SK-N-SH (cell line): ENCODE measurements at regions not wholly inside any gene's neighbourhood (a gene's known extent, or its start where the extent isn't known, plus 50 kb on each side); places are given as distances from the start of the nearest gene placed in this dataset.

Source experiments
- CTCF ChIP-seq: fragments of 200-600 bp; sonication (generic); IDR thresholded peaks from 2 replicates; pipeline ENCODE4 v1.6.1; 2017; ENCODE audit warnings: antibody characterized with exemption, mild to moderate bottlenecking, moderate library complexity
- NRF1 ChIP-seq: IDR thresholded peaks from 2 replicates; pipeline ENCODE4 v1.6.1; 2012; ENCODE audit warnings: low read depth, mild to moderate bottlenecking, low read length
- SIN3A ChIP-seq: IDR thresholded peaks from 2 replicates; pipeline ENCODE4 v1.6.1; 2012; ENCODE audit warnings: low read depth, mild to moderate bottlenecking, low read length, moderate library complexity, borderline replicate concordance
- TCF12 ChIP-seq: IDR thresholded peaks from 2 replicates; pipeline ENCODE4 v1.4.0; 2012
- YY1 ChIP-seq: IDR thresholded peaks from 2 replicates; pipeline ENCODE4 v1.4.0; 2012; ENCODE audit warnings: low read depth, mild to moderate bottlenecking

- TF ChIP-seq NRF1 (no peak), CTCF (no peak), TCF12 (no peak), YY1 (no peak), SIN3A (no peak)
Observed at GRCh38 chr21:28325618-28326017, 667.1 kb downstream of the LTN1 start.
